Upper lobe of left lung (tissue), 6 donors: ENCODE measurements at regions not wholly inside any gene's neighbourhood (a gene's known extent, or its start where the extent isn't known, plus 50 kb on each side); places are given as distances from the start of the nearest gene placed in this dataset.
A peak's percentile ranks its signal among the peaks of the same experiment; 100 is the strongest.

Source experiments
- ATAC-seq, 2 donors: fragments of 200-7000 bp; cut with Tn5 transposase; one replicate each; pipeline ENCODE4 v1.9.1; 2022; ENCODE audit warnings: mild to moderate bottlenecking in 2 of 2, moderate library complexity in 2 of 2; ENCODE audit not compliant: low FRiP score in 2 of 2
- DNase-seq, 2 donors: peaks; one replicate each; pipeline ENCODE4 v3.0.0-alpha.2; 2019 to 2020
- H3K27ac ChIP-seq, 4 donors: fragments of 200-600 bp; sonication (generic); one replicate each; pipeline ENCODE4 v1.5.1; 2016 to 2019
- H3K27me3 ChIP-seq, 4 donors: fragments of 200-600 bp; sonication (generic); one replicate each; pipeline ENCODE4 v1.5.1; 2017 to 2019
- H3K36me3 ChIP-seq, 4 donors: fragments of 200-600 bp; sonication (generic); one replicate each; pipeline ENCODE4 v1.5.1; 2016 to 2019
- H3K4me1 ChIP-seq, 4 donors: fragments of 200-600 bp; sonication (generic); one replicate each; pipeline ENCODE4 v1.5.1; 2018 to 2019
- H3K4me3 ChIP-seq, 4 donors: fragments of 200-600 bp; sonication (generic); one replicate each; pipeline ENCODE4 v1.5.1; 2017 to 2019; ENCODE audit warnings: mild to moderate bottlenecking in 2 of 4, moderate library complexity in 1 of 4
- H3K9me3 ChIP-seq, 4 donors: fragments of 200-600 bp; sonication (generic); one replicate each; pipeline ENCODE4 v1.5.1; 2018 to 2019
- CTCF ChIP-seq, 6 experiments: fragments of 450-650 bp in 4 of 6; fragments of 200-600 bp in 2 of 6; sonication (generic) in 2 of 6; IDR thresholded peaks; one replicate each; pipeline ENCODE4 v1.5.1; 2016 to 2019; ENCODE audit warnings: antibody characterized with exemption in 6 of 6
- EP300 ChIP-seq, 4 donors: sonication (generic); formaldehyde crosslinking; IDR thresholded peaks; one replicate each; pipeline ENCODE4 v1.5.1; 2017; ENCODE audit warnings: antibody characterized with exemption in 4 of 4, control low read depth in 2 of 4
- POLR2A ChIP-seq, 4 donors: fragments of 450-650 bp; IDR thresholded peaks; one replicate each; pipeline ENCODE4 v1.5.1; 2016 to 2017; ENCODE audit warnings: antibody characterized with exemption in 4 of 4, mild to moderate bottlenecking in 2 of 4
- POLR2AphosphoS5 ChIP-seq, 2 donors: sonication (generic); formaldehyde crosslinking; IDR thresholded peaks; one replicate each; pipeline ENCODE4 v1.5.1; 2017; ENCODE audit warnings: antibody characterized with exemption in 2 of 2
- WGBS, 2 donors: methylation state at CpG; one replicate each; pipeline ENCODE4 v1.1.5; 2017 to 2018; 5-methylcytosine and 5-hydroxymethylcytosine counted together
- donor health status: DM: no; HTN: no; CAD: no; lungs with moderate emphysema.
- donor health status: DM: no; HTN: yes; CAD: no; lungs with severe emphysema.

- ATAC-seq (no peak), DNase-seq (peak in 1 of 2 donors; percentile 44)
- Histone ChIP-seq H3K27ac (no peak overlapping the region), H3K4me3 (no peak overlapping the region), H3K27me3 (no peaks in the 10 kb centered on the region), H3K4me1 (peaks cover 0 to 8% (median 3%) of the 10 kb centered on the region in 4 donors), H3K9me3 (peaks cover 0 to 9% (median 3%) of the 10 kb centered on the region in 4 donors), H3K36me3 (no peaks in the 10 kb centered on the region)
- TF ChIP-seq CTCF (IDR thresholded peaks at IDR 0.05) (no peak), POLR2A (IDR thresholded peaks at IDR 0.05) (no peak), EP300 (IDR thresholded peaks at IDR 0.05) (peak in 1 of 4 donors; percentile 19), POLR2AphosphoS5 (IDR thresholded peaks at IDR 0.05) (no peak)
- WGBS, 2 donors: 56 to 59% methylated on average over 3 of the region's 3 CpGs
These were observed 452.9 kb downstream of the MN1 start for GRCh38 chr22:27348634-27349033.

- Histone ChIP-seq H3K27ac (no peak overlapping the region), H3K4me3 (no peak overlapping the region), H3K4me1 (peaks cover 0 to 8% (median 3%) of the 10 kb centered on the region in 4 donors), H3K27me3 (no peaks in the 10 kb centered on the region), H3K36me3 (no peaks in the 10 kb centered on the region), H3K9me3 (peaks cover 0 to 9% (median 3%) of the 10 kb centered on the region in 4 donors)
- no peak for TF ChIP-seq EP300 (IDR thresholded peaks at IDR 0.05)
- DNase-seq: no peak
- ATAC-seq: no peak
These were observed 452.1 kb downstream of the MN1 start for GRCh38 chr22:27349456-27349855.

GRCh38 chr22:27350306-27350705 is 451.2 kb downstream of the MN1 start:
- no peak for TF ChIP-seq POLR2A (IDR thresholded peaks at IDR 0.05)
- no peak for TF ChIP-seq EP300 (IDR thresholded peaks at IDR 0.05)
- TF ChIP-seq CTCF (IDR thresholded peaks at IDR 0.05): no peak
- no peak for TF ChIP-seq POLR2AphosphoS5 (IDR thresholded peaks at IDR 0.05)
- no peak overlapping the region for H3K27ac ChIP-seq
- DNase-seq (no peak), ATAC-seq (no peak)
- no peaks in the 10 kb centered on the region for H3K36me3 ChIP-seq
- no peak overlapping the region for H3K4me3 ChIP-seq
- H3K4me1 ChIP-seq: peaks cover 0 to 6% (median 3%) of the 10 kb centered on the region in 4 donors
- H3K27me3 ChIP-seq: no peaks in the 10 kb centered on the region
- H3K9me3 ChIP-seq: peaks cover 0 to 9% (median 3%) of the 10 kb centered on the region in 4 donors

- Histone ChIP-seq H3K27ac (no peak overlapping the region), H3K9me3 (peaks cover 0 to 14% (median 10%) of the 10 kb centered on the region in 4 donors), H3K27me3 (no peaks in the 10 kb centered on the region), H3K4me1 (no peaks in the 10 kb centered on the region), H3K36me3 (no peaks in the 10 kb centered on the region), H3K4me3 (no peak overlapping the region)
- ATAC-seq (no peak), DNase-seq (no peak)
- TF ChIP-seq EP300 (IDR thresholded peaks at IDR 0.05) (no peak), POLR2AphosphoS5 (IDR thresholded peaks at IDR 0.05) (no peak), CTCF (IDR thresholded peaks at IDR 0.05) (no peak), POLR2A (IDR thresholded peaks at IDR 0.05) (no peak)
- 52 to 61% methylated on average over 6 of the region's 6 CpGs for WGBS, 2 donors
These were observed 449.1 kb downstream of the MN1 start for GRCh38 chr22:27352426-27352825.

GRCh38 chr22:27358096-27358870 is 443.3 kb downstream of the MN1 start:
- no peak overlapping the region for H3K4me3 ChIP-seq
- no peak for TF ChIP-seq CTCF (IDR thresholded peaks at IDR 0.05)
- TF ChIP-seq POLR2AphosphoS5 (IDR thresholded peaks at IDR 0.05): no peak
- no peak for TF ChIP-seq EP300 (IDR thresholded peaks at IDR 0.05)
- no peak for TF ChIP-seq POLR2A (IDR thresholded peaks at IDR 0.05)
- 71 to 89% methylated on average over 6 to 7 of the region's 7 CpGs for WGBS, 2 donors
- H3K27ac ChIP-seq: no peak overlapping the region
- H3K9me3 ChIP-seq: peaks cover 0 to 9% (median 6%) of the 10 kb centered on the region in 4 donors
- no peak for DNase-seq
- H3K4me1 ChIP-seq: no peaks in the 10 kb centered on the region
- no peak for ATAC-seq
- no peaks in the 10 kb centered on the region for H3K27me3 ChIP-seq
- H3K36me3 ChIP-seq: no peaks in the 10 kb centered on the region
